HG03354 (cell line): ENCODE measurements at regions not wholly inside any gene's neighbourhood (a gene's known extent, or its start where the extent isn't known, plus 50 kb on each side); places are given as distances from the start of the nearest gene placed in this dataset.

Experiments
- ATAC-seq: cut with Tn5 transposase; IDR thresholded peaks from one replicate; pipeline ENCODE4 v1.9.1; 2021; ENCODE audit warnings: mild to moderate bottlenecking; ENCODE audit not compliant: unreplicated experiment, poor library complexity, severe bottlenecking

DNA sequence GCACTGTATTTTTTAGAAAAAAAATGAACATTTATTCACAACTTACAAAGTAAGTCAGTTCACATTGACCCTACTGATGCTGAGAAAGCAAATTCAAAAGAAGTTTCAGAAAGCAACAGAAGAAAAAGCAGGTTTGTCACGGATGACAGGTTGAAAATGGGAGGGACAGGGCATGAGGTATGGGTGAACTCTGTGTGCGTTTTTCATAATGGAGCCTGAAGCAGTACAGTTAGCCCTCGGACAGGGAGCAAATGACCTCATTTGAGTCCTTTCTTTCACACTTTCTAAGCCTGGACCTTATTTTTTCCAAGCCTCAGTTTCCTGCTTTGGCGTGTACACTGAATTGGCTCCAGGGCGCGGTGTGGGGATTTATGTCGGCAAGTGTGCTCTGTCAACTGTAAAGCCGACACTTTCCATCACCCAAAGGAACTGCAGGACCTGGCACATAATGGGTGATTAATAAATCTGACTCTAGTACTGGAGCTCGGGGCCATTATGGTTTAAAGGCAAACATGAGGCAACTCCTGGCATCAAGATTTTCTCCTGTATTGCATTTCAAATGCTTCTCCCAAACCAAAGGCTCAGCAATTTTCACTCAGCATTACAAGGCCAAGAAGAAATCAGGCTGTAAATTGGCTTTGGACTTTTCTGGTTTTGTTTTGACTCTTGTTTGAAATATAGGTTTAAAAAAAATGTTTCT, 345.5 kb upstream of the DUSP10 start:
- ATAC-seq = no peak

DNA sequence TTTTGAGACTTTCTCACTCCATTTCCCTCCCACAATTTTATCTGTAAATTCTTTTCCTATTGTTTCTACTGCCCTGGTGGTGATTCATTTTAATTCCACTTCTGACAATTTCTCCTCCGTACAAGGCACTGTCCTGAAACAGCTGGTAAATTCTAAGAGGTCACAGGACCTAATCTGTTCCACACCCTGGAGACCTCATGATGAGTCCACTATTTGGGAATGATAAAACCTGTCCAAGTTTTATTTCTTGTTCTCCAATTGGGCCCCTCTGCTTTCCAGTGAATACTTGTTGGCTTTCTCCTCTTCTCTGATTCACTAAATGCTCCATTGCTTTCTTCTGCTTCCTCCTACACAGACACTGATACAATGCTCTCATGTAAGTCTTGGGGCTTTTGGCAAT, 343.1 kb upstream of the DUSP10 start:
- ATAC-seq = no peak

DNA sequence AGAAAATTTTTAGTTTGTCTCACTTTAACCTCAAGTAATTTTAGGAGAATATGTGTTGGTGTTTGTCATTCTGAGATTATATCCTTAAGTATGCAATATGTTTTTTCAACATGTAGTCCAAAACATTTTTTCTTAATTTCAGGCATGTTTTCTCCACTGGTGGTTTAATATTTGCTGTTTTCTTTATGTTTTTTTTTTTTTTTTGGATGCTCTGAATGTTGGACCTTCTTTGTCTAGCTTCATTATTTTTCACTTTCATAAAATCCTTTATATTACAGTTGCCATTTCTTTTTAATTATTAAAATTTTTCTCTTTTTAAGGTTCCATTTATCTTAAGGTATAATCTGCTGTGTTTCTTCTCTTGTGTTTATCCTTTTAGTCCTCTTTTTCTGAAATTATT, 342.2 kb upstream of the DUSP10 start:
- ATAC-seq = no peak

DNA sequence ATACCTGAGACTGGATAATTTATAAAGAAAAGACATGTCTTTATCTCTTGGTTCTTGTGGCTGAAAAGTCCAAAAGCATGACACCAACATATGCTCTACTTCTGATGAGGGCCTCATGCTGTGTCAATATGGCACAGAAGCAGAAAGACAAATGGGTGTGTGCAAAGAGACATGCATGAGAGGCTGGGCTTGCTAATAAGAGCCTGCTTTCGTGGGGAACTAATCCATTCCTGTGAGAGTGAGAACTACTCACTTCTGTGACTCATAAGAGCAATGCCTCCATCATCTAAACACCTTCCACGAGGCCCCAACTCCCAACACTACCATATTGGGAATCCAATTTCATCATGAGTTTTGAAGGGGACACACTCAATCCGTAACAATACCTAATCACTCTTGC, 340.0 kb upstream of the DUSP10 start:
- no peak for ATAC-seq

DNA sequence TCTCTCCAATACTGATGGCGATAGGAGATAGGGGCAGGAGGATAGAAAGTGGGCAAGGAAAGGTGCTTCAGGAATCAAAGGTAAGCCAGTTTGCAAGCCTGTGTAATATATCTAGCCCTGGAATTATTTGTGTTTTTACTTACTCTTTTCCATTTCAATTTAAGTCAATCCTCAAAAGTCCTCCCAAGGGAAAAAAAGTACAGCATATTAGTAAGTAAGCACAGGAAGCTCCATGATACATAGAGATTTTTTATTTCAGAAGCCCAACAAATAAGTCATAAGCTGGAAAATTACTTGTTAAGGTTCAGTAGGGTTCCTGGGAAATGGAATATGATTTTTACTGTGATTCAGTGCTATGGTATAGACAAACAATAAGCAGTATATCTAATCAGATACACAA, 337.7 kb upstream of the DUSP10 start:
- ATAC-seq = no peak

DNA sequence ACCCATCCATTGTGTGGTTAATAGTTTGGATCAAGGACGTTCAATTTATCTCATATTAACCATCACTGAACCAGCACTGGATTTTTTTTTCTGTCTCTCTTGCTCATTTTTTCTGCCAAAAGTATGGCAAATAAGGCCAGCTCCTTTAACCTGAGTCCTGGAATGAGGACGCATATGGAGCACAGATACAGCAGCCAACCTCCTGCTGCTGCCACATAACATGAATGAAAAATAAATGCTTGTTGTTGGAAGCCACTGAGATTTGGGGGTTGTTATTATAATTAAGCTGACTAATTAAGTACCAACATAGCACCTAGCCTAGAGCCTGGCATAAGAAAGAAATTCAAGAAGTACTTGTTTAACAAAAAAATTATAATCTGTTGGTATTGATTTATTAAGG, 335.3 kb upstream of the DUSP10 start:
- no peak for ATAC-seq

DNA sequence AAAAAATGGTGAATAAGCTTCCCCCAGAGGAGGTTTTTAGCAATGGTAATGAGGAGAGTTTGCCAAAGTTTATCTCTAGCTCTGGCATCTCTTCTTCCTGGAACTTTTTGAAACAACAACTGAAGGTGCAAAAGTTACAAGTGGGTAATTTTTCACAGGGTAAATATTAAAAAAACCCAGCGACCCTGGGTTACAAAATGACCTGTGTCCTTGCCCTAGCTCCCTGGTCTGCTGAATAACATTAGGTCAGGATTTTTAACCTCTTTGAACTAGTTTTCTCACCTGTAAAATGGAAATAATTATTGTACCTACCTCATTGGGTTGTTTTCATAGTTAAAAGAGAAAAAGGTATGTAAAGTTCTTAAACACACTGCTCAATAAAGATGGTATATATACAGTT, 332.4 kb upstream of the DUSP10 start:
- ATAC-seq = no peak

DNA sequence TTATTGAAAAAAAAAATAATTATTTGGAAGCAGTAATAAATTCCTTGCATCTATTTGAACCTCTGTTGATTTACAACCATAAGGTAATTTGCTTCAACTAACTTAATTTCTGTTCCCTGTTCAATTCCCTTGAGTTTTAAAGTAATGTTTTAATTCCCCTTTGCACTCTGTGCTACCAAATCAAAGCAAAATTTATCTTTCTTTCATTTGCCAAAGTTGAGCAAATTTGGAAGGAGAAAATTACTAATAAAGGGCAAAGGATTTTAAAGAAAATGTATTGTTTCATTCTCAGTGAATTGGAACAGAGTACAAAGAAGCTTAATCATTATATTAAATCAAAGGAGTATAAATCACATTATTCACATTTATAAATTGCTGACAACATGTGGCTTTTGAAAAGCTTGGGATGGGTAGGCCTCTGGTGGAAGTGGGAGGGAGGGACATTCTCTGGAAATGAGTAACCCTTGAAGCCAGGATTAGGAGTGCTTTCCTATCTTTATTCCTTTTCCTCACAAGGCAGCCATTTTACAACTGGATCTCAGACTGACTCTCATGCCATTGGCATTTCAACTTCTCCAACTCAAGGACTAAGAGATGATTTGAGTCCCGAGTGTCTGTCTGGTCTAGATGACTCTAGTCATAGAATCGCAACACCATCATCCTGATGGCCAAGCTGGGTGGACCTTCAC, 331.6 kb upstream of the DUSP10 start:
- no peak for ATAC-seq

GRCh38 chr1:222071387-222071786, 329.5 kb upstream of the DUSP10 start:
- ATAC-seq = no peak

DNA sequence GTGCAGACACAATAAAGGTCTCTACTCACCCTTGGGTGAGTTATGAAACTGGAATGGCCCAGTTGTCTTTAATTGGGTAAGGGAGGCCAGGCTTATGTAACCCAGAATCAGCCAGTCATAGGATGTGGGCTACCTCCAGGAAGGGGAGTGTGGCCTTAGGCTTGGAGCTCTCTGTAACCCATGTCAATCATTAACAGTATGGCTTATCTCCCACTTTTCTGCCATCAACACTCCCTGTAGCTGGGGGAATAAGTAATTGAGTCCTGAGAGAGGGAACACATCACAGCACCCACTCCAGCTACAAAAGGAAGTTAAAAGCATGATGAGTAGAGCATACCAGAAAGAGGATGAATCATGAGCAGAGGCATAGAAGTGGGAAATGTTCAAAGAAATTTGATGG, 327.0 kb upstream of the DUSP10 start:
- no peak for ATAC-seq

DNA sequence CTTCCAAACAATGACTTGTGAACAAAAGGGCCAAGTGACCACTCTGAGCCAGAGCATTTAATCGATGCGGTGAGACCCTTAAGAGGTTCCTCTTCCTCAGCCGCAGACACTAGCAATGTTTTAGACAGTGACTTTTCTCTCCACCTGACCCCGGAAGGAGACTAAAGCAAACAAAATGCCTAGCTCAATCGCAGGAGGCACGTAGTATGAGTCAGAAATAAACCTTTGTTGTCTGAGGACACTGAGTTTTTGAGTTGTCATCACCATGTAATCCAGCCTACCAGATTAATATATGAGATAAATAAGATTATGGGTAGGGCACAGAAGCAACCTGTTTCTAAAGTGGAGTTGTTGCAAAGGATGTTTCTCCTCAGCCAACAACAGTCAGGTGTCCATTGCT, 326.2 kb upstream of the DUSP10 start:
- ATAC-seq = no peak

- no peak for ATAC-seq
These were observed 324.6 kb upstream of the DUSP10 start for GRCh38 chr1:222066539-222066938.

GRCh38 chr1:222065234-222065633, 323.3 kb upstream of the DUSP10 start:
- no peak for ATAC-seq

DNA sequence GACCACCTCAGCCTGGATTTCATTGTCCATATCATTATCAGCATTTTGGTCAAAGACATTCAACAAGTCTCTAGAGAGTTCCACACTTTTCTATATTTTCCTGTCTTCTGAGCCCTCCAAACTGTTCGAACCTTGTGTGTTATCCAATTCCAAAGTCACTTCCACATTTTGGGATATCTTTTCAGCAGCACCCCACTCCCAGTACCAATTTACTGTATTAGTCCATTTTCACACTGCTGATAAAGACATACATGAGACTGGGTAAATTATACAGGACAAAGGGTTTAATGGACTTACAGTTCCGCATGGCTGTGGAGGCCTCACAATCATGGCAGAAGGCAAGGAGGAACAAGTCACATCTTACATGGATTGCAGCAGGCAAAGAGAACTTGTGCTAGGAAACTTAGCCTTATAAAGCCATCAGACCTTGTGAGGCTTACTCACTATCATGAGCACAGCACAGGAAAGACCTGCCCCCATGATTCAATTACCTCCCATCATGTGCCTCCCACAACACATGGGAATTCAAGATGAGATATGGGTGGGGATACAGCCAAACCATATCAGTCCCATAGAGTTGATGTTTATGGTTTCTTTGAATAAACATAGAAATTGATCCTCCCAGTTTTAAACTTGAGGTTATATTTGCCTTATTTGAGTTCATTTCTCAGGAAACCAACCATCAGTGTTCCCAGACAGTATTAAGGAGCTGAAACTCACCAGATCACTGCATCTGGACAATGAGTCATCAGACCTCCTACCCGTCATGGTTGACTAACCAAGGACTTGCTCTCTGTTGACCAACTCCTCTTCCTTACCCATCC, 322.7 kb upstream of the DUSP10 start:
- no peak for ATAC-seq

DNA sequence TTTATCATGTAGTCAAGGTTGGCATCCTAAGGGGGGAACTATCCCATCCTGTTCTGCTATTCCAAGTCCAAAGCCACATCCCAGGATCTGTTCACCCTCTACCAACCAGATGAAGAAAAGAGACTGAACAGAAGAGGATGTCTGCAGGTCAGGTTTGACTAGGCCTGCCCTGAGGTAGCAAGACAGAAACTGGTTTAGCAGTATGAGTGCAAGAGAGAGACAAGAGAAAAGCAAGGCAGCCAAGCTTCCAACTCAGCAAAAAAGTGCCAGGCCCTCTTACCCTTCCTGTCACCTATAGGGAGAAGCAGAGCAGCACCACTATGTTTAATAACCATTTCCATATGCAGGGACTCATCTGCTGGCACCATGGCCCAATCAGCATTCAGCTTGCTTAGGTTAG, 320.8 kb upstream of the DUSP10 start:
- ATAC-seq = no peak

GRCh38 chr1:222061711-222062359, 319.9 kb upstream of the DUSP10 start:
- no peak for ATAC-seq

- ATAC-seq = no peak
These were observed 318.5 kb upstream of the DUSP10 start for GRCh38 chr1:222060210-222060916.

- ATAC-seq = no peak
These were observed 316.4 kb upstream of the DUSP10 start for GRCh38 chr1:222058249-222058648.

DNA sequence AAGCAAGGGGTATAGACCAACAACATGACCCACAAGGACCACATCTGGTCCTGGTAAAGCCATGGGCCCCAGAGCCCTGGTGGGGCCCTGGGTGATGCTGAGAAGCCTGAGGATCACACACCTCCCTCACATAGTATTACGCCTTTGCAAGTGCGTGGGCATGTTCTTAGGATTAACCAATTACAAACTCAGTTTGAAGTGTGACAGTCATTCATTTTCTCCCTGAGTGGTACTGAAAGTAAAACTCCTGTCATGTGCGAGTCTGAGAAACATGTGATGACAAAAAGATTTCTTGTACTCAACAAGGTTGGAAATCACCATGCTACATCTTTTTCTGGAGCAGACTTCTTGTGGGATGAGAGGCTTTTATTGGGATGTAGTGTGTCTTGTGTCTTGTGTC, 315.3 kb upstream of the DUSP10 start:
- ATAC-seq = no peak

DNA sequence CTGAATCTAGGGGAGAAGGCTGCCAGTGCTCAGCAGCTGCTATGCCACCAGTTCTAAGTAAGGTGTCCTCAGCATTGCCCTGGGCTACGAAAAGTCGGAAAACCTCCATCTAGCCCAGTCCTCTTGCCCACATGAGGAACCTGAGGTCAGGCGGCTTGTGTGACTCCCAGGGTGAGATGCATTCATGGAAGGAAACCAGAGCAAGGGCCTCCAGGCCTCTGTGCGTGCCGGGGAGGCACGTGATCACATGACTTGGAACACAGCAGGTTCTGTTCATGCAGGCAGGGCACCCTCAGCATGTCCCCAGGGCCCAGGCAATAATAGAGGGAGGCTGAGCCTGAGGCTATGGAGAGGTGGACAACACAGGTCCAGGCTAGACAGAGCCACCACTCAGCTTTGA, 312.5 kb upstream of the DUSP10 start:
- no peak for ATAC-seq
